NCI-H2171 treated with DMSO at 0.1 percent for 48 hours (cell line): ENCODE measurements at regions not wholly inside any gene's neighbourhood (a gene's known extent, or its start where the extent isn't known, plus 50 kb on each side); places are given as distances from the start of the nearest gene placed in this dataset.

ENCODE experiments used
- DNase-seq: peaks from one replicate; lab custom pipeline; 2025; lab: John Stamatoyannopoulos, UW

DNA sequence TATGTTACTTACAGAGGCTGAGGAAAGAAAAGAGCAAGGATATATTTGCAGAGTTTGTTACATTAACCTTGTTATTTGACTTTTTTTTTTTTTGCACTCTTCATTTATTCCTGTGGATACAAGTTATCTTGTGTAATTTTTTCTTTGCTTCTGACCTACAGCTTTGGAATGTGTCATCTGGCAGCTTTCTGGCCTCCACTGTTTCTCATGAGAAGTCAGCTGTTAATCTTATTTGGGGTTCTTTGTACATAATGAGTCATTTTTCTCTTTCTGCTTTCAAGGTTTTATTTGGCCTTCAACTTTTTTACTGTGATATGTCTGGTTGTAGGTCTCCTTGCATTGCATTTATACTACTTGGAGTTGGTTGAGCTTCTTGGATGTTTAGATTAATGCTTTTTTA lies 333.4 kb downstream of the SMOC2 start:
- DNase-seq = no peak

DNA sequence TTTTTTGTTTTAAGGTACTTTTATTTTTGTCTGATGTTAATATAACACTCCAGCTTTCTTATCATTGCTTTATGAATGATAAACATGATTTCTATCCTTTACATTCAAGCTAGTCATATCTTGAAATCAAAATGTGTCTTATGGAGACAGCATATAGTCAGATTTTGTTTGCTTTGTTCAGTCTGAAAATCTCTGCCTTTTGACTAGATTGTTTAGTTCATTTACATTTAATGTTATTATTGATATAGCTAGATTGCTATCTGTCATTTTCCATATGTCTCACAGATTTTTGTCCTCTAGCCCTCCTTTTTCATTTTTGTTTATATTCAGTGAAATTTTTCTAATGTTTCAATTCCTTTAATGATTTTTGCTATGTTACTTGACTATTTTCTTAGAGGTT lies 332.8 kb downstream of the SMOC2 start:
- DNase-seq = no peak

DNA sequence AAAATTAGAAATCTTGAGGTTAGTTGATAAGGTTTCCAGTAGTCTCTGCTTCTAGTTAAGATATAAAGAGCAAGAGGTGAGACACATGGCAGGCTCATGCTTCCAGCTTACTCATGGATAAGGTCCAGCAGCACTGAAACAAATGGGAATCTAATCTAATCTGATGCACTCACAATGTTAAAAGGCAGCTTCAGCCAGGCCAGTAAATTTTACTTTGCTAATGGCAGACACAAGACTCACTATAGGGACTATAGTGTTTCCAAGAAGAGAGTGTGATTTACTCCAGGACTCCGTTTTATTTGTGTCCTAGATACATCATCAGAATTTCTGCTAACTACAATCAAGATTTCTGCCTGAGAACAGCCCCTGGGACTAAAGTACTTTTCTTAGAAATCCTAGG lies 324.8 kb downstream of the SMOC2 start:
- DNase-seq = no peak

DNA sequence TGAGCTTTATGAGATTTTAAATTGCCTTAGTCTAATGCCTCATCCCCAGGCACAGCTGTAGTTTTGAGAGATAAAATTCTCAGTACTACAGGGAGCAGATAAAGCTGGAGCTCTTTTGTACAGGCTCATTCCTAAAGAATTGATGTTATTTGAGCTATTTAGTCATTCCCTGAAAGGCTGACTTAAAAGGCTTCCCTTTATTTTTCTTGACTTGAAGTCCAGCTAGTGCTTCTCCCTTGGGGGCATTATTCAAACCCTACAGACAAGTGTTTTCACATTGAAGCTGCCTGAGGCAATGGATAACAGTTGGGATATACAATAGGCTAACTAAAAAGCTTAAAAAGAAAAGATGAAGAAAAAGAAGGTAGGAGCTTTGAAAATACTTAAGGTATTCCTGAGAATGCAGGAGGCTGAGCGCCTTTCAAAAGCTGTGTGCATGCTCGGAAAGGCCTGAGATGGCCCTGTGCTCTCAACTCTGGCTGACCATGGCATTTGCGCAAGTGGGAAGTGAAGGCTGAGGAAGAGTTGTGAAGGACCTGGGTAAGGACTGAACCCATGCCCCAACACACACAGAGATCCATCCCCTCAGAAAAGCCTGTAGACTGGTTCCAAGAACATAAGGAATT lies 315.1 kb downstream of the SMOC2 start:
- DNase-seq = no peak

DNA sequence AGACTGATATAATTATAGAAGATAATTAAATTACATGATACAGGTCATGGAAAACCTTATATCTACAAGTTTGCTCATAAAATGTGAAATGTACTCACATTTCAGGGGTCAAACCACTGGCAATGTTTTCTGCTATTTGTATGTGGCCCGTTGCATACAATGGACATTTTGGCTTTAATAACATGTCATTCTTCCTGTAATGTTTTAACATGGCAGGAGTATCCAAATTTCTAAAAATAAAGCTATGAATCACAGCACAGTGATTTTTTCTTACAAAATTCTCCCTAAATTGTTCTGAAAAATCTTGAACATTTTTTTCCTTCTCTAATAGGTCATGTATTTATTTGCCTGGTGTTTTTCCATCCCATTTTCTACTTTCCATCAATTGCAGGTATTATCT lies 305.7 kb downstream of the SMOC2 start:
- DNase-seq = no peak

DNA sequence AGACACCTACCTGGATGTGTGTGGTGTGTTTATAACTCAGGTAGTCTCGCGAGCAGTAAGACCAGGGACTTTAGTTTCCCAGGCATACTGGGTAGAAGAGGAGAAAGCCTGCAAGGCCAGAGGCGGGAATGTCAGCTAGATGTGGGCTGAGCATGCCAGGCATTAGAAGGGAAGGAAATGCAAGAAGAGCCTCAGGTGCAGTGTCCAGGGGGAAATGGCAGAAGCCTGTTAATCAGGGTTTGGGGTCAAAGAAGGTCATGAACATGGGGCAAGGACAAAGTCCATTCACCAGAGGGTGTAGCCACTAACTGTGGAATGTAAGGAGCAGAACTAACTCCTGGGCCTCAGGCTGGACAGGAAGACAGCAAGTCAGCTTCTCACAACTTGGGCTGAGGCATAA lies 305.0 kb downstream of the SMOC2 start:
- DNase-seq = no peak

DNA sequence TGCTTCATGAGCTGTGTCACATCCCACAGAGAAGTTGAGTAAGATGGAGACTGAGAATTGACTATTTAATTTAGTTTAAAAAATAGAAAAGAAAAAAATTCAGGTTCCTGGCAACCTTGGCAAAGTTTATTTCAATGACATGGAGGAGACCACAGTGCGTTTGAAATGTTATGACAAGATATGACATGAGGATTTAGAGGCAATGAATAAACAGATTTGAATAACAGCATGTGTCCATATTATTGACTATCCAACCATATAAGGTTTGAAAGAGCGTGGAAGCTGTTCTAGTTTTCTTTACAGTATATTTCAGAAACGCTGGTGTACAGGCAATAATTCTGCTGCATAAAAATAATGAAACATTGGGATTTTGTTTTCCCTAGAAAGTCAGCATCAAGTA lies 303.9 kb downstream of the SMOC2 start:
- no peak for DNase-seq

DNA sequence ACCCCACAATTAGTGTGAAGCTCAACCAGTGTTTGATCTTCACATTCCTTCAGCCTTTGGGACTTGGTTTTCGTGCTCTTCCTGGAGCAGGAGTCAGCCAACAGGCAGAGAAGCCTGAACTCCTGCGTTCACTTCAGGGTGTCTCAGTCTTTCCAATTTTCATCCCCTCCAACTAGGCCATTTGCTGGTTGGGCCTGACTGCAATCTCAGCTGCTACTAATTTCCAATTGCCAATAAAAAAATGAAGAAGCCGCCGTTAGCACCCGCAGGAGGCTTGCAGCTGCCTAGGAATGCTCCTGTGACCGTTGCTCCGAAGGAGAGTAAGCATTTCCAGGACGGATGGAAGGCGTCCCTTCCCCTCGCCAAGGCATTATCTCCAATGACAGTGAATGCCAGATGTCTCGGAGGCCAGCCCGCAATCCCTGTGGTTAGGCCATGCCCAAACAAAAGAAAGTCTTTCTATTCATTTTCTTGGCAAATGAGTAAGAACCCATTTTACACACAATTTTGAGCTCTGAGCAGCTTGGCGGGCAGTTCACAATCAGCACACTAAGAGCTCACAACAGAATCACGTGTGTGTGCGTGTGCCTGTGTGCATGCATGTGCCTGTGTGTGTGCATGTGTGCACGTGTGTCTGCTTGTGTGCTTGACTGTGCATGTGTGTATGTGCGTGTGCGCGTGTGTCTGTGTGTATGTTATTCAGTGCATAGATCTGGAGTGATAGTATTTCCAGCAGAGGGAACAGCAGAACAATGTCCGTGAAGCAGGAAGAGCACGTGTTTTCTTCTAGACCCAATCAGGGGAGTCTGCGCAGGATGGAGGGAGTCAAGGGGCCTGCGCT lies 301.2 kb downstream of the SMOC2 start:
- DNase-seq = no peak

DNA sequence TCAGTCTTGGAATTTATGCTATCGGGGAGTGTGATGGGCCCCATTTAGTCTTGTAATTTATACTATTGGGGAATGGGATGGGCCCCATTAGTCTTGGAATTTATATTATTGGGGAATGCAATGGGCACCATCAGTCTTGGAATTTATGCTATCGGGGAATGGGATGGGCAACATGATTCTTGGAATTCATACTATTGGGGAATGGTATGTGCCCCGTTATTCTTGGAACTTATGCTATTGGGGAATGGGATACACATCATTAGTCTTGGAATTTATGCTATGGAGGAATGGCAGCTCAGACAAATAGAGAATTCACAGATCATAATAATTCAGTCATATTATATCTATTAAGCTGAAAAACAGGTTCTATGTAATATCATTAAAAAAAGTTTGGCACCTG lies 300.3 kb downstream of the SMOC2 start:
- no peak for DNase-seq

DNA sequence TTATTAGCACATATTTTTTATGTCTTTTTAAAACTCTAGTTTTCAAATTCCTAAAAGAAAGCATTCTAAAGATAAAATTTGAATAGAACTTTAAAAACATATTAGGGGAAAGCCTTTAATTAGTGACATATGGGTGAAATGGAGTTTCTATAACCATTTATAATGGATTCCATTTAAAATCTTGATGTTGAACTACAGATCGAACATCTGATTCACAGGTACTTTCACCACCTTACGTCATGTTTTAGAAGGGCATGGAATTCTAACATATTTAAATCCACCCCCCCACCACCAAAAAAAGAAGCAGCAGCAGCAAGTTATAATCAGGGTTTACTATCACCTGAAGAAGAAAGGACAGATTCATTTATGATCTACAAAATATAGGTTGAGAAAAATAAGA lies 298.4 kb downstream of the SMOC2 start:
- DNase-seq = no peak

DNA sequence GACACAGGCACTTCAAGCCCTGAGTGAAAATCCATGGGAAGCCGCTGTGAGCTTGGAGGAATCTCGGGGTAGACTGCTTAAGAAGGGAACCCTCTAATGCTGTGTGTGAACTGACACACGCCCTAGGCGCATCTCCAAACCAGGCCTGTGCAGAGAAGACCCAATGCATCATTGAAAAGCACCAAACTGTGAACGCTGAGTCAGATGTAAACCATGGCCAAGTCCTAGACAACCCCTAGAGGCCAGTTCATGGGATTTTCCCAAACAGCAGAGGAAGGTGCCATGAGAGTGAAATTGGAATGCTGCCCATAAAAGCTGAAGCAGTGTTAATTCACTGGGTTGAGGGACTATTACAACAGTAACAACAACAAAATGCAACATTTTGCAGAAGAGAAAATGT lies 296.5 kb downstream of the SMOC2 start:
- DNase-seq = no peak

DNA sequence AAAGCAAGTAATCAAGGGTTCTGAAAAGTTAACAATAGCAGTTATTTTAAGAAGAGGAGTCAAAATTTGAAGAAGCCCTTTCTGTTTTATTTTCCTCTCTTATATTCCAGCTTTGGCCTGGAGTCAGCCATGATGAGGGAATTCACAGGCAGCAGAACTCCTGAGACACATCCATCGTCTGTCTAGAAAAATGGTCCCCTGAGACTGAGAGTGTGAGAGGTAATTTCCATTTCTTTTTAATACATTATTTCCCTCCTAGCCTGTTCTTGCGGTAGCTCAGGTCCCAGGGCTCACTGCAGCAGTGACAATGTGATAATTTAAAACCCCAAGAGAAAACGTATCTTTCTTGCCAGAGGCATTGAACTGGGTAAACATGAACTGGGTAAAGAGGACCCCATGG lies 296.0 kb downstream of the SMOC2 start:
- DNase-seq = peak; percentile 2

DNA sequence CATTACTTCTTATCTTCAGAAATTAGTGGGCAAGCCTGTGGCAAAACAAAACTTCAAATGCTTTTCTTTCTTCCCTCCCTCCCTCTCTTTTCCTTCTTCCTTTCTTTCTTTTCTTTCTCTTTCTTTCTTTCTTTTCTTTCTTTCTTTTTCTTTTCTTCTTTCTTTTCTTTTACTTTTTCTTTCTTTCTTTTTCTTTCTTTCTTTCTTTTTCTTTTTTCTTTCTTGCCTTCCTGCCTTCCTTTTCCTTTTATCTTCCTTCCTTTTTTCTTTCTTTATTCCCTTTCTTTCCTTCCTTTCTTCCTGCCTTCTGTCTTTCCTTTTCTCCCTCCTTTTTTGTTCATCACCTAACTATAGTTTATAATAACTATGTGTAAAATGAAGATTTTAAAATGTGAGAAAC lies 295.1 kb downstream of the SMOC2 start:
- no peak for DNase-seq

DNA sequence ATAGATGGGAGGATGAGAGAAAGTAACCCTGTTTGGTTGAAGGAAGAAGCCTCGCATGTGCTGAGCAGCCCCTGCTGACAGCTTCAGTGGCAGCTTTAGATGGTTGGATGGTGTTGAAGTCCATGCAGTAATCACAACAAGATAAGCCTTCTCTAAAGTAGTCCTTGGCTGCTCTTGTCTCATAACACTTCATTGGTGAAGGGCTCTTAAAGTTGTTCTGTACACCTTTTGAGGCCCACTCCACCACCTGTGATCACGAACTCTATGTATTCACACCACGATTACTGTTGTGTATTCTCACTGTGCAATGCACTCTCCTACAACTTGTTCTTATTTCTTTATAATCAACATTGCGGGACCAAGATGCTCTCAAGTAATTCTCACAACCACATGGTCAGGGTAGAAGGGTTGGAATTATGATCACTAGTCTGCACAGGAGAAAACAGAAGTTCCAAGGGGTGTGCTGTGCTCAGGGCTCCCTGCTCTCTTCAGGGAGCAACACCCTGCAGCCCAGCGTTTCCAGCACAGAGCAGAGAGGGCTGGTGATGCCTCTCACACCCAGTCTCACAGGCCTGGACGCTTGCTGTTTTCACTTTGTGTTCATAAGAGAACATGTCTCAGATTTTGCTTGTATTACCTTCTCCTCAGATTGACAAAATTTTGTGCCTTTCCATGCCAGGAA lies 294.4 kb downstream of the SMOC2 start:
- DNase-seq = no peak

DNA sequence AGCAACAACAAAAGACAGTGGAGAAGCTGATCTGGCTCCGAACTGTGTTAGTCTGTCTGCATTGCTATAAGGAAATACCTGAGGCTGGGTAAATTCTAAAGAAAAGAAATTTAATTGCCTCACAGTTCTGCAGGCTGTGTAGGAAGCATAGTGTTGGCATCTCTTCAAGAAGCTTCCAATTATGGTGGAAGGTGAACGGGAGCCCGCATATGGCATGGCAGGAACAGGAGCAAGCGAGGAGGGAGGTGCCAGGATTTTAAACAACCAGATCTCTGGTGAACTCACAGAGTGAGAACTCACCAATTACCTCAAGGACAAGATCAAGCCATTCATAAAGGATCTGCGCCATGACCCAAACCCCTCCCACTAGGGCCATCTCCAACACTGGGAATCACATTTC lies 293.5 kb downstream of the SMOC2 start:
- peak; percentile 43 for DNase-seq

DNA sequence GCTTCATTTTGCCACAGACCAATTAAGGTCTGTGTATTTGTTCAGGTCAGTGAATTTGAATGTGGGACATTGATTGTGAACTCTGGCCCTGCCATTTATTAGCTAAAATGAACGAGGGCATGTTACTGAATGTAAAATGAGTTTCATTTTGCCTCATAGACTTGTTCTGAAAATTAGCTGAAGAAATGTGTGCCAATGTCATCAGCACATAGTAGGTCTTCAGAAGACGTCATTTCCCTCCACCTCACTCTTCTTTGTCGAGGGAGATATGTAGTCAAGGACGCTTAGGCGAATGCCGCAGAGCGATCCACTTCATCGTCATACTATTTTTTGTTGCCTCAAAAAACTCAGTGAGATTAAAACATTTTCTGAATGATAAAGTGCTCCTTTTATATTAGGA lies 291.7 kb downstream of the SMOC2 start:
- no peak for DNase-seq

DNA sequence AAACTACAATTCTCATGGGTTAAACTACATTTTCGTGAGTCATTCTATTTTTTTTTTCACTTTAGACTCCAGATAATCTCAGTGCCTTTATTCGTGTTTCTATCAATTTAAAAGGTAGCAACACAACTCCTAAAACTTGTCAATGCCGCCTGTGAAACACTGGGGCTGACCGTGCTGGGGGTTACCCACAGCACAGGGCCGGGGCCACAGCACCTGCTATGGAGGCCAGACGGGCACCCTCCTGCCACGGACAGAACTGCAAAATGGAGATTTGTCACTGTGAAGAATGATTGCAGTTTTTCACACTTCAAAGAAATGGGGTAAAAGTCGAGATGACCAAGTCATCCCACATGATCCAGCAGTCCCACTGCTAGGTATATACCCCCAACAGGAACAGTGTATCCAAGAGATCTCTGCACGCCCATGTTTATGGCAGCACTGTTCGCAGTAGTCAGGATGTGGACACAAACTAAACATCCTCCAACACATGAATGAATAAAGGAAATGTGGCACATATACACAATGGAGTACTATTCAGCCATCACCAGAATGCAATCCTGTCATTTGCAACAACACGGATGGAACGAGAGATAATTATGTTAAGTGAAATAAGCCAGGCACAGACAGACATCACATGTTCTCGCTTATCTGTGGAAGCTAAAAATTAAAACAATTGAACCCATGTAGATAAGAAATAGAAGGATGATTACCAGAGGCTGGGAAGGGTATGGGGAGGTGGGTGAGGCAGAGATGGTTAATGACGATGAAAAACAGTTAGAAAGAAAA lies 290.1 kb downstream of the SMOC2 start:
- no peak for DNase-seq

DNA sequence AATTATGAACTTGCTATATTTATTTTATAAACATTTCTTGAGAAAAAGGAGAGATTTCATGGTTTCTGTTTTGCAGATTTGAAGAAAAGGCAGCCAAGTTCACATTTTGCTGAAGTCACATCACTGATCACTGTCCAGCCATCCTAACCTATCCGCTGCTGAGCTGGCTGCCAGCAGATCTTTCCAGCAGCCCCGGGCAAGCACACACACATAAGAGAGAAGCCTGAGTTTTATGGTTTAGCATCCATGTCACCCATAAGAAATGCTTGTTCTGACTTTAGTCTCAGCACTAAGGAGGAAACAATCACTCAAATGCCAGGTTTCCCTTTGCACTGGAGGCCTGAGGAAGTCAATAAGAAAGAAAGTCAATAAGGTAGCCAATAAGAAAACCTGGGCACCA lies 287.1 kb downstream of the SMOC2 start:
- DNase-seq = no peak

DNA sequence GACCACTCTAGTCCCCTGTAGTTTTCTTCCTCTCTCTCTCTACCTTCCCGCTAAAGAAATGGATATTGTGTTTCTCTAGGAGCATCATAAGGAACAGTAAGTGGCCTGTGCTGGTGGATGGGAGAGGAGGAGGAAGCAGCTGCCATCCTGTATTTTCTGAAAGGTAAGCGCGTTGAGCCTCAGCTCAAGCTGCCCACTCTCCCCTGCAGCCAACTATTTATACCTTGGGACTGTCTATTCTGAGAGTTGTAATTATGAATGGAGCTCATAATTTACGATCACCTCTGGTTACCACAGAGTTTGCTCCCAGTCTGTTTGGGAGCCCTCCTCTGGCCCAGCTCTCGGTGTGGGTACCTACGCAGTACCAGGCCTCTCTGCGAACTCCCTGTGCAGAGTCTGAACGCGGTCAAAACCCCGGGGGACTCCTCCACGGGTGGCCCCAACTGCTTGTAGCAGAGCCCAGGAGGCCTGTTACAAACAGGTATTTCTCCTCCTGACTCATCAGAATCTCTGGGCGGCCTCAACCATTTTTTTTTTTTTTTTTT lies 285.4 kb downstream of the SMOC2 start:
- DNase-seq = no peak

DNA sequence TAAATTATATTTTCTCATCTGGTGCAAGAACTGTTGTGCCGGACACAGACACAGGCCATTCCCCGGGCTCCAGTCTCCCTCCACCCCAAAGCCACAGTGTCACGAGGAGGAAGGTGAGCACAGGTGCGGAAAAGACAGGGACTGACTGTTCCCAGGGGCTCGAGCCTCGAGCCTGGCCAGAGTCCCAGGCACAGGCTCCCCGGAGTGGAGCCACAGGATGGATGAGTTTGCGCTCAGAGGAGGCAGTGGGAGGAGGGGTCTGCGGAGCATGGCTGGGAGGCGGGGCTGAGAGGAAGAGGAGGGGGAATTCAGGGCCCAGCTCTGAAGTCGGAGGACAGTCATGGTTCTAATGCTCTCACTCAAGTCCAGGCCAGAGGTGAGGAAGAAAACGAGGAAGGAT lies 284.8 kb downstream of the SMOC2 start:
- no peak for DNase-seq

DNA sequence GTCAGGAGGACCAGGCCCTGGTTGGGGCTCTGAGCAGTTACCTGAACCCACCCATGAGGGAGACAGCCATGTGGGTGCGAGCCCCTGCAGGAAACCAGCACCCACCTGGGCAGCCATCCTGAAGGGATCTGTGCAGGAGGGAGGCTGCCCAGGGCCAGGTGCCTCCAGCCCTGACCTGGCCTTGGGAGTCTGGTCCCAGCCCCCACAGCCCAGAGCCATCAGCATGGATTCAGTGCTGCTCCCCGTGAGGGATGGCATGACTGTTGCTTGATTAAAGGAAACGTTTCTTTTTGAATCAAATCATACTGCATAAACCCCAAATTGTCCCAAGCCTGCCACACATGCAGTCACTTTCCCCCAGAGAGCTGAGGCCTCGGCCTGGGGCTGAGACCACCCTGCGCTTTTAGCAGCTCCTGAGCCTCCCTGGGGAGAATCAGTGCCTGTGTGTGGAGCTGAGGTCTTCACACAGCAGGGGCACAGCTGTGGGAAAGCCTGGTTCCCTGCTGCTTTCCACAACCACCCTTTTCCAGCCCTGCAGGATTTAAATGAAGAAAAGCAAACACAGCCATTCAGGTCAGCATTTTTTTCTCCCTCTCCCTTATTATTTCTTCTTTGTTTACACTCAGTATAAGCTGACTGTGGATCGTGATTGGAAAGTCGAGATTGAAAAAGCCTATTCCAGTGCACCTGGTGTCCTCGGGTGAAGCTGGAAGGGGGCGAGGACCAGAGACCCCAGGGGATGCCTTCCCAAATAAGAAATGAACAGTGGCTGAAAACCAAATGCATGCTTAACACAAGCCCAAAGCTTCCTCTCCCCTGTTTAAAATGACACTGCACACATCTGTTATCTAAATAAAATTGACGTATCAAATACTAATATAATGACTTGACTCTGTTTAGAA lies 283.9 kb downstream of the SMOC2 start:
- DNase-seq = no peak
